PFSK-1 (cell line): ENCODE measurements at regions not wholly inside any gene's neighbourhood (a gene's known extent, or its start where the extent isn't known, plus 50 kb on each side); places are given as distances from the start of the nearest gene placed in this dataset.

Experiments
- FOXP2 ChIP-seq: optimal IDR thresholded peaks from 2 replicates; pipeline ENCODE3; 2011; ENCODE audit warnings: borderline replicate concordance, control low read depth, inconsistent platforms; ENCODE audit not compliant: insufficient read depth; ENCODE audit errors: extremely low read length, extremely low read depth
- POLR2AphosphoS5 ChIP-seq: IDR thresholded peaks from 2 replicates; pipeline ENCODE4 v1.6.1; 2012; ENCODE audit warnings: low read depth, mild to moderate bottlenecking, control low read depth, low read length, moderate library complexity
- REST ChIP-seq, 2 experiments: IDR thresholded peaks; 2 replicates each; pipeline versions ENCODE4 v1.6.1 to v1.8.0; 2011 to 2012; ENCODE audit warnings: low read depth in 2 of 2, low read length in 2 of 2, control low read depth in 1 of 2, inconsistent platforms in 1 of 2, mild to moderate bottlenecking in 1 of 2, moderate library complexity in 1 of 2; ENCODE audit not compliant: insufficient read depth in 1 of 2
- SIN3A ChIP-seq: IDR thresholded peaks from 2 replicates; pipeline ENCODE4 v1.6.1; 2012; ENCODE audit warnings: mild to moderate bottlenecking, low read length, moderate library complexity, borderline replicate concordance; ENCODE audit not compliant: insufficient read depth
- TAF1 ChIP-seq: IDR thresholded peaks from 2 replicates; pipeline ENCODE4 v1.6.1; 2012; ENCODE audit warnings: low read length, control low read depth, borderline replicate concordance; ENCODE audit not compliant: insufficient read depth

GRCh38 chr1:201622353-201622752, 83.4 kb downstream of the NAV1 start:
- TF ChIP-seq TAF1: no peak
- TF ChIP-seq REST (IDR thresholded peaks at IDR 0.05; ENCODE audit: insufficient read depth in 1 of 2, low read depth in 2 of 2, low read length in 2 of 2): no peak
- TF ChIP-seq FOXP2: no peak

GRCh38 chr1:201622824-201623223, 83.9 kb downstream of the NAV1 start:
- no peak for TF ChIP-seq TAF1
- no peak for TF ChIP-seq POLR2AphosphoS5
- no peak for TF ChIP-seq REST (IDR thresholded peaks at IDR 0.05; ENCODE audit: insufficient read depth in 1 of 2, low read depth in 2 of 2, low read length in 2 of 2)
- TF ChIP-seq SIN3A: no peak
- no peak for TF ChIP-seq FOXP2

DNA sequence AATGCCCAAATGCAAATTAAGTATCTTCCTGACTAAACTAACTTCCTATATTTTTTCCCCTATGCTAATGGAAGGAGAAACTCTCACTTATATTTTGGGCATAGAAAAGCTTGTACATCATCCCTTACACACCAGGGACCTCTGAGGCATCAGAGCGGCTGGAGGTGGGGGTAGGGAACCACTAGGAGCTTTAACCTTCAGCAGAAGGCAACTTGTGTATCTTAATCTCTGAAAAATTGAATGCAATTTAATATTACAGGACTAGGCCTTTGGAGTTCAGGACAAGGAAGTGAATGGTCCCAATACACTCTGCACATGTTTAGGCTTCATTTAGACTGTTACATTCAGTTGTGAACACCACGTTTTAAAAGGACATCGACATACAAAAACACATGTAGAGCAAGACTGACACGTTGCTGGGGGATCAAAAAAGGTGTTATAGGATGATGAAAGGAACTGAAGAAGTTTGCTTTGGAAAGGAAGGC, 85.9 kb downstream of the NAV1 start:
- no peak for TF ChIP-seq SIN3A
- TF ChIP-seq REST (IDR thresholded peaks at IDR 0.05; ENCODE audit: insufficient read depth in 1 of 2, low read depth in 2 of 2, low read length in 2 of 2): no peak
- no peak for TF ChIP-seq POLR2AphosphoS5
- TF ChIP-seq FOXP2: no peak
- no peak for TF ChIP-seq TAF1

DNA sequence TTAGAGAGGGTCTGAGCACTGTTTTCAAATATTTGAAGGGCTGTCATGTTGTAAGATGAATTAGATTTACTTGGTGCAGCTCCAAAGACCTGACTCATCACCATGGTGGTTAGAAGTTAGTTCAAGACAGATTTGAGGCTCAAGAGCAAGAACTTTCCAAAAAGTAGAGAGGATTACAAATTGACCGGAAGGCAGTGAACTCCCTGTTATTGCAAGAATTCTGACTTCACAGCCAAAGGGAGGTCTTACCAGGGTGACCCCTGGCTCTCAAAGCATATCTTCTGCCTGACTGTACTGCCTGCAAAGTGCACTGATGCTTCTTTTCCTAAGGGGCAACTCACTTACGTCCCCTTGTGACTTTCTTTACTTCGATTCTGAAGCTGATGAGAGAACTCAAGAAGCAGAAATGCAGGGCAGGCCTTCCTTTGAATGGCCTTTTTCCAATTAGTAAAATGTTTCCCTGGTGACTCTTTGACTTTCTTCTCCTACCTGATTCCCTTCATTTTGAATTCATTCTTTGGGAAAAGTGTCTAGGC, 86.4 kb downstream of the NAV1 start:
- TF ChIP-seq POLR2AphosphoS5 (no peak), REST (IDR thresholded peaks at IDR 0.05; ENCODE audit: insufficient read depth in 1 of 2, low read depth in 2 of 2, low read length in 2 of 2) (no peak), FOXP2 (no peak), SIN3A (no peak), TAF1 (no peak)

- TF ChIP-seq POLR2AphosphoS5: no peak
- no peak for TF ChIP-seq REST (IDR thresholded peaks at IDR 0.05; ENCODE audit: insufficient read depth in 1 of 2, low read depth in 2 of 2, low read length in 2 of 2)
- no peak for TF ChIP-seq TAF1
- no peak for TF ChIP-seq FOXP2
- no peak for TF ChIP-seq SIN3A
Measured at GRCh38 chr1:201625851-201626251, 86.9 kb downstream of the NAV1 start.
